SK-N-SH (cell line): ENCODE measurements at regions not wholly inside any gene's neighbourhood (a gene's known extent, or its start where the extent isn't known, plus 50 kb on each side); places are given as distances from the start of the nearest gene placed in this dataset.

Source experiments
- CTCF ChIA-PET: fragments of 300-600, 350-600 bp; formaldehyde crosslinking; extraction: SDS; loops from one replicate; lab custom pipeline; 2021; lab: Yijun Ruan, JAX
- POLR2A ChIA-PET: fragments of 350-600 bp; sonication (Branson Sonifier 250); formaldehyde crosslinking; extraction: SDS; loops from one replicate; lab custom pipeline; 2020; ENCODE audit warnings: antibody characterized with exemption, inconsistent platforms; lab: Yijun Ruan, JAX
- DNase-seq: peaks from one replicate; pipeline ENCODE4 v3.0.0; 2012
- H2AFZ ChIP-seq: fragments of 200-600 bp; sonication (generic); 2 replicates; pipeline ENCODE4 v1.8.1; 2016; ENCODE audit warnings: antibody characterized with exemption, mild to moderate bottlenecking, low read depth
- H3F3A ChIP-seq: fragments of 200-600 bp; sonication (generic); replicated peaks from 2 replicates; pipeline ENCODE3; 2016; ENCODE audit warnings: antibody characterized with exemption, mild to moderate bottlenecking; ENCODE audit not compliant: insufficient read depth
- H3K27ac ChIP-seq, 2 experiments: fragments of 200-500 bp in 1 of 2; fragments of 200-600 bp in 1 of 2; sonication (Bioruptor generic) in 1 of 2; sonication (generic), shearing (Covaris generic) in 1 of 2; 2 replicates each; pipeline versions ENCODE4 v1.5.1 to v1.6.1; 2014 to 2016; ENCODE audit warnings: low read depth in 2 of 2, inconsistent platforms in 1 of 2, low read length in 1 of 2, mild to moderate bottlenecking in 1 of 2, mixed read lengths in 1 of 2
- H3K27me3 ChIP-seq: fragments of 200-600 bp; sonication (generic), shearing (Covaris generic); 2 replicates; pipeline ENCODE4 v1.6.1; 2016; ENCODE audit warnings: mixed run types; ENCODE audit not compliant: insufficient read depth
- H3K36me3 ChIP-seq, 2 experiments: fragments of 200-500 bp in 1 of 2; fragments of 200-600 bp in 1 of 2; sonication (Bioruptor generic) in 1 of 2; sonication (generic) in 1 of 2; replicated peaks in 1 of 2; 2 replicates each; pipeline versions ENCODE3 to v1.5.1; 2014 to 2016; ENCODE audit warnings: low read length in 1 of 2, mild to moderate bottlenecking in 1 of 2; ENCODE audit not compliant: insufficient read depth in 2 of 2, control insufficient read depth in 1 of 2
- H3K4me1 ChIP-seq, 2 experiments: fragments of 200-500 bp in 1 of 2; fragments of 200-600 bp in 1 of 2; sonication (Bioruptor generic) in 1 of 2; sonication (generic), shearing (Covaris generic) in 1 of 2; 2 replicates each; pipeline versions ENCODE4 v1.5.1 to v1.6.1; 2014 to 2016; ENCODE audit warnings: low read depth in 1 of 2, low read length in 1 of 2, mixed run types in 1 of 2; ENCODE audit not compliant: insufficient read depth in 2 of 2, control insufficient read depth in 1 of 2
- H3K4me2 ChIP-seq: fragments of 200-600 bp; sonication (generic), shearing (Covaris generic); 2 replicates; pipeline ENCODE4 v1.6.1; 2017; ENCODE audit warnings: mixed run types
- H3K4me3 ChIP-seq, 2 experiments: fragments of 200-500 bp in 1 of 2; fragments of 200-600 bp in 1 of 2; sonication (Bioruptor generic) in 1 of 2; sonication (generic), shearing (Covaris generic) in 1 of 2; 2 replicates each; pipeline versions ENCODE4 v1.5.1 to v1.8.1; 2014 to 2016; ENCODE audit warnings: low read depth in 2 of 2, inconsistent platforms in 1 of 2, low read length in 1 of 2, mild to moderate bottlenecking in 1 of 2, mixed read lengths in 1 of 2, moderate library complexity in 1 of 2
- H3K79me2 ChIP-seq: fragments of 200-600 bp; sonication (generic); 2 replicates; pipeline ENCODE4 v1.8.1; 2017; ENCODE audit warnings: mild to moderate bottlenecking; ENCODE audit not compliant: insufficient read depth
- H3K9ac ChIP-seq: fragments of 200-600 bp; sonication (generic); 2 replicates; pipeline ENCODE4 v1.6.1; 2017; ENCODE audit warnings: mixed run types
- H3K9me2 ChIP-seq: fragments of 200-600 bp; sonication (generic); 2 replicates; pipeline ENCODE4 v1.6.1; 2017; ENCODE audit warnings: mixed run types
- H3K9me3 ChIP-seq: fragments of 200-600 bp; sonication (generic); 2 replicates; pipeline ENCODE4 v1.6.1; 2017; ENCODE audit warnings: mixed run types, mild to moderate bottlenecking, moderate library complexity
- H4K20me1 ChIP-seq: fragments of 200-600 bp; sonication (generic); 2 replicates; pipeline ENCODE4 v1.6.1; 2017; ENCODE audit warnings: mild to moderate bottlenecking, mixed run types; ENCODE audit not compliant: insufficient read depth
- EZH2phosphoT487 ChIP-seq: fragments of 200-600 bp; sonication (generic); IDR thresholded peaks from 2 replicates; pipeline ENCODE4 v1.6.1; 2017; ENCODE audit warnings: low read depth, mixed run types, mild to moderate bottlenecking, antibody characterized with exemption, moderate library complexity, borderline replicate concordance
- GABPA ChIP-seq: IDR thresholded peaks from 2 replicates; pipeline ENCODE4 v1.4.0; 2012; ENCODE audit warnings: low read depth, mild to moderate bottlenecking
- GATA2 ChIP-seq: sonication (generic); formaldehyde crosslinking; IDR thresholded peaks from 2 replicates; pipeline ENCODE4 v1.5.0; 2020; ENCODE audit warnings: mild to moderate bottlenecking, missing genetic modification reagents
- MXI1 ChIP-seq: IDR thresholded peaks from 2 replicates; pipeline ENCODE4 v1.6.1; 2012; ENCODE audit warnings: mild to moderate bottlenecking, low read depth, low read length, improper control_type of control experiment
- NRF1 ChIP-seq: IDR thresholded peaks from 2 replicates; pipeline ENCODE4 v1.6.1; 2012; ENCODE audit warnings: low read depth, mild to moderate bottlenecking, low read length
- POLR2AphosphoS5 ChIP-seq: IDR thresholded peaks from 2 replicates; pipeline ENCODE4 v1.6.1; 2012; ENCODE audit warnings: low read depth, low read length
- RAD21 ChIP-seq: IDR thresholded peaks from 2 replicates; pipeline ENCODE4 v1.6.1; 2012; ENCODE audit warnings: mild to moderate bottlenecking, low read length
- RCOR1 ChIP-seq: fragments of 150-350 bp; IDR thresholded peaks from 2 replicates; pipeline ENCODE4 v1.6.1; 2017; ENCODE audit warnings: antibody characterized with exemption, low read length
- RXRA ChIP-seq: IDR thresholded peaks from 2 replicates; pipeline ENCODE4 v1.4.0; 2012; ENCODE audit warnings: low read depth, mild to moderate bottlenecking, borderline replicate concordance
- TAF1 ChIP-seq: IDR thresholded peaks from 2 replicates; pipeline ENCODE4 v1.6.1; 2012; ENCODE audit warnings: low read depth, mild to moderate bottlenecking, low read length, moderate library complexity, borderline replicate concordance
- TEAD4 ChIP-seq: IDR thresholded peaks from 2 replicates; pipeline ENCODE4 v1.4.0; 2012; ENCODE audit warnings: mild to moderate bottlenecking, borderline replicate concordance; ENCODE audit not compliant: insufficient read depth
- WGBS: methylation state at CpG from one replicate; pipeline ENCODE4 v1.1.6; 2017; ENCODE audit warnings: low lambda C conversion rate; 5-methylcytosine and 5-hydroxymethylcytosine counted together
- TF ChIP-seq, protein P1 (sequence below): IDR thresholded peaks from 2 replicates; pipeline ENCODE4; 2012
- TF ChIP-seq, protein P2 (sequence below): fragments of 200-600 bp; sonication (generic); IDR thresholded peaks from 2 replicates; pipeline ENCODE4 v1.6.1; 2017; ENCODE audit warnings: antibody characterized with exemption, mild to moderate bottlenecking, moderate library complexity
- TF ChIP-seq, protein P3 (sequence below): IDR thresholded peaks from 2 replicates; pipeline ENCODE4 v1.4.0; 2012; ENCODE audit warnings: low read depth
- TF ChIP-seq, protein P4 (sequence below): IDR thresholded peaks from 2 replicates; pipeline ENCODE4 v1.6.1; 2012; ENCODE audit warnings: mild to moderate bottlenecking, low read depth, low read length, moderate library complexity

DNA sequence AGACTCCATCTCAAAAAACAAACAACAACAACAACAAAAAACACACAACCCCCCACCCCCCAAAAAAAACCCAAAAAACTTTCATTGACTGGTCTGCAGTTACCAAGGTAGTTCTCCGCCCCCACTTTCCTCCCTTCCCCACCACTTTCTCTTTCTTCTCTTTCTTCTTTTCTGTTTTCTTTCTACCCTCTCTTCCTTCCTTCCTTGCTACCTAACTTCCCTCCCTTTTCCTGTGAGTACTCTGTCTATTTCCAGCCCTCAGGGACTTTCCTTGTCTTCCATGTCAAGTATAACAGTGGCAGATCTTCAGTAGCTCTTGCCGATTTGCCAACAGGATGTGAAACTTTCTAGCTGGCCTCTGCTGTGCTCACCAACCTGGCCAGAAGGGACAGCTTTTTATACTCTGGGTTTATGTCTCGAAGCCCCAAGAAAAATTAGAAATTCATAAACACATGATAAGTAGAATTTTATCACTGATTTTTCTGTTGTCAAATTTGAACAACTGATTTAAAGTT, 399.5 kb downstream of the QKI start:
- 60% methylated on average over 3 of the region's 3 CpGs for WGBS
- DNase-seq: no peak
- H3K9ac ChIP-seq: no peak overlapping the region
- H3K4me2 ChIP-seq: peak overlapping the region; percentile 56
- no peaks in the 10 kb centered on the region for H3K27me3 ChIP-seq
- peaks cover 7% of the 10 kb centered on the region for H3F3A ChIP-seq
- ChIA-PET CTCF (interaction anchor here (0.7 to 1.5 kb wide), 2 partner anchors 9 to 580 kb away, joined by 3 to 4 read pairs; no protein-coding TSS in a partner anchor), POLR2A (no interaction called here)
- no peaks in the 10 kb centered on the region for H3K9me2 ChIP-seq
- H4K20me1 ChIP-seq: no peaks in the 10 kb centered on the region
- H3K4me3 ChIP-seq: no peak overlapping the region
- peaks cover 0 to 4% of the 10 kb centered on the region in 2 experiments; a peak in 2 of 4 replicates for H3K4me1 ChIP-seq
- no peaks in the 10 kb centered on the region for H3K36me3 ChIP-seq
- no peaks in the 10 kb centered on the region for H3K79me2 ChIP-seq
- no peaks in the 10 kb centered on the region for H3K9me3 ChIP-seq
- no peak for TF ChIP-seq GATA2 (CRISPR knock-in tag)
- no peak for TF ChIP-seq MXI1
- TF ChIP-seq NRF1: no peak
- no peak overlapping the region for H2AFZ ChIP-seq
- H3K27ac ChIP-seq: peak overlapping the region in 1 of 2 experiments; percentile 73; a peak in 2 of 4 replicates

DNA sequence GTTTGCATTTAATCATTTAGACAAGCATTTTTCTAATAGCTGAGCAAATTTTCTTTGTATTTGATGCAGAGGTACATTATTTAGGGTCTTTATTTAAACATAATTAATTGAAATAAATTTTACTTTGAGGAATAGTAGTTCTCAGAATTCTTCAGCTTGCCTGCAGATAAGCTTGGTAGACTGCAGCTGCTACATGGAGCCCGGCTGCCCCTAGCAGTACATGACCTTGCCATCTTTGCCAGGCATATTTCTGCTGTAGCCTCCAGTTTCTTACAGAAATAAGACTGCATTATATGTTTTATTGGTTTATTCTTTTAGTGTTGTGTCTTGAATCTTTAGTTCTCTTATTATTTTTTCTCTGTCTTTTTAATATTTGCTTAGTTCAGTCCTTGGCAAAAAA, 396.8 kb downstream of the QKI start:
- Histone ChIP-seq H3F3A (peaks cover 7% of the 10 kb centered on the region), H3K9ac (no peak overlapping the region), H3K9me3 (no peaks in the 10 kb centered on the region)
- CTCF ChIA-PET: no interaction called here
- TF ChIP-seq TAF1 (no peak), TEAD4 (no peak), RXRA (no peak), GABPA (no peak), EZH2phosphoT487 (no peak), RCOR1 (no peak), RAD21 (no peak), POLR2AphosphoS5 (no peak), MXI1 (no peak)
- TF ChIP-seq, protein P1, sequence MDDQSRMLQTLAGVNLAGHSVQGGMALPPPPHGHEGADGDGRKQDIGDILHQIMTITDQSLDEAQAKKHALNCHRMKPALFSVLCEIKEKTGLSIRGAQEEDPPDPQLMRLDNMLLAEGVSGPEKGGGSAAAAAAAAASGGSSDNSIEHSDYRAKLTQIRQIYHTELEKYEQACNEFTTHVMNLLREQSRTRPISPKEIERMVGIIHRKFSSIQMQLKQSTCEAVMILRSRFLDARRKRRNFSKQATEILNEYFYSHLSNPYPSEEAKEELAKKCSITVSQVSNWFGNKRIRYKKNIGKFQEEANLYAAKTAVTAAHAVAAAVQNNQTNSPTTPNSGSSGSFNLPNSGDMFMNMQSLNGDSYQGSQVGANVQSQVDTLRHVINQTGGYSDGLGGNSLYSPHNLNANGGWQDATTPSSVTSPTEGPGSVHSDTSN: no peak
- TF ChIP-seq, protein P2, sequence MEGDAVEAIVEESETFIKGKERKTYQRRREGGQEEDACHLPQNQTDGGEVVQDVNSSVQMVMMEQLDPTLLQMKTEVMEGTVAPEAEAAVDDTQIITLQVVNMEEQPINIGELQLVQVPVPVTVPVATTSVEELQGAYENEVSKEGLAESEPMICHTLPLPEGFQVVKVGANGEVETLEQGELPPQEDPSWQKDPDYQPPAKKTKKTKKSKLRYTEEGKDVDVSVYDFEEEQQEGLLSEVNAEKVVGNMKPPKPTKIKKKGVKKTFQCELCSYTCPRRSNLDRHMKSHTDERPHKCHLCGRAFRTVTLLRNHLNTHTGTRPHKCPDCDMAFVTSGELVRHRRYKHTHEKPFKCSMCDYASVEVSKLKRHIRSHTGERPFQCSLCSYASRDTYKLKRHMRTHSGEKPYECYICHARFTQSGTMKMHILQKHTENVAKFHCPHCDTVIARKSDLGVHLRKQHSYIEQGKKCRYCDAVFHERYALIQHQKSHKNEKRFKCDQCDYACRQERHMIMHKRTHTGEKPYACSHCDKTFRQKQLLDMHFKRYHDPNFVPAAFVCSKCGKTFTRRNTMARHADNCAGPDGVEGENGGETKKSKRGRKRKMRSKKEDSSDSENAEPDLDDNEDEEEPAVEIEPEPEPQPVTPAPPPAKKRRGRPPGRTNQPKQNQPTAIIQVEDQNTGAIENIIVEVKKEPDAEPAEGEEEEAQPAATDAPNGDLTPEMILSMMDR: no peak
- TF ChIP-seq, protein P3, sequence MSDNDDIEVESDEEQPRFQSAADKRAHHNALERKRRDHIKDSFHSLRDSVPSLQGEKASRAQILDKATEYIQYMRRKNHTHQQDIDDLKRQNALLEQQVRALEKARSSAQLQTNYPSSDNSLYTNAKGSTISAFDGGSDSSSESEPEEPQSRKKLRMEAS: no peak
- TF ChIP-seq, protein P4, sequence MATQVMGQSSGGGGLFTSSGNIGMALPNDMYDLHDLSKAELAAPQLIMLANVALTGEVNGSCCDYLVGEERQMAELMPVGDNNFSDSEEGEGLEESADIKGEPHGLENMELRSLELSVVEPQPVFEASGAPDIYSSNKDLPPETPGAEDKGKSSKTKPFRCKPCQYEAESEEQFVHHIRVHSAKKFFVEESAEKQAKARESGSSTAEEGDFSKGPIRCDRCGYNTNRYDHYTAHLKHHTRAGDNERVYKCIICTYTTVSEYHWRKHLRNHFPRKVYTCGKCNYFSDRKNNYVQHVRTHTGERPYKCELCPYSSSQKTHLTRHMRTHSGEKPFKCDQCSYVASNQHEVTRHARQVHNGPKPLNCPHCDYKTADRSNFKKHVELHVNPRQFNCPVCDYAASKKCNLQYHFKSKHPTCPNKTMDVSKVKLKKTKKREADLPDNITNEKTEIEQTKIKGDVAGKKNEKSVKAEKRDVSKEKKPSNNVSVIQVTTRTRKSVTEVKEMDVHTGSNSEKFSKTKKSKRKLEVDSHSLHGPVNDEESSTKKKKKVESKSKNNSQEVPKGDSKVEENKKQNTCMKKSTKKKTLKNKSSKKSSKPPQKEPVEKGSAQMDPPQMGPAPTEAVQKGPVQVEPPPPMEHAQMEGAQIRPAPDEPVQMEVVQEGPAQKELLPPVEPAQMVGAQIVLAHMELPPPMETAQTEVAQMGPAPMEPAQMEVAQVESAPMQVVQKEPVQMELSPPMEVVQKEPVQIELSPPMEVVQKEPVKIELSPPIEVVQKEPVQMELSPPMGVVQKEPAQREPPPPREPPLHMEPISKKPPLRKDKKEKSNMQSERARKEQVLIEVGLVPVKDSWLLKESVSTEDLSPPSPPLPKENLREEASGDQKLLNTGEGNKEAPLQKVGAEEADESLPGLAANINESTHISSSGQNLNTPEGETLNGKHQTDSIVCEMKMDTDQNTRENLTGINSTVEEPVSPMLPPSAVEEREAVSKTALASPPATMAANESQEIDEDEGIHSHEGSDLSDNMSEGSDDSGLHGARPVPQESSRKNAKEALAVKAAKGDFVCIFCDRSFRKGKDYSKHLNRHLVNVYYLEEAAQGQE: no peak
- TF ChIP-seq, all 33 proteins: peak for 0
- Histone ChIP-seq H3K27me3 (no peaks in the 10 kb centered on the region), H3K4me3 (no peak overlapping the region), H2AFZ (no peak overlapping the region), H3K9me2 (no peaks in the 10 kb centered on the region), H3K4me1 (peaks cover 0 to 4% of the 10 kb centered on the region in 2 experiments; a peak in 2 of 4 replicates), H3K4me2 (no peak overlapping the region), H3K79me2 (no peaks in the 10 kb centered on the region), H3K36me3 (no peaks in the 10 kb centered on the region), H4K20me1 (no peaks in the 10 kb centered on the region), H3K27ac (no peak overlapping the region)
- no peak for DNase-seq
- 39% methylated on average over 1 of the region's 1 CpG for WGBS
- POLR2A ChIA-PET: no interaction called here
